ENCODE measurements at regions not wholly inside any gene's neighbourhood (a gene's known extent, or its start where the extent isn't known, plus 50 kb on each side); places are given as distances from the start of the nearest gene placed in this dataset.

DNA sequence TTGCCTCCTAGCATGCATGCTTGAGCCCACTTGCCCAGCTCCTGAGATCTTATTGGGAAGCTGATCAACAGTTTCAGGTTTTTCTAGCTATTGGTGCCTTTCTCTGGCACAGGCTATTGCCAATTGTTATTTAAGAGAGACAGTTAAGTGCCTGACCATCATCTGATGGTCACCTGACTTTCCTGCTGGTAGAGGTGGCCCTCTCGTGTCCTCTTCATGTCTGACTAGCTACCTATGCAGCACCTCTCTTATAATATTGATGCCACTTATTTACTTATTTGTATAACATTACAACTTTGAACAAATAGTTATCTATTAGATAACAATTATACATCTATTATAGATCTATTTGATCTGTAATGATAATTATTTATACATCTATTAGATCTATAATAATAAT, 205.9 kb upstream of the SEMA3D start:
- no peaks in the 10 kb centered on the region for H3K36me3 ChIP-seq (ENCODE audit: insufficient read depth, low read length)
- no peak for ATAC-seq (ENCODE audit: poor library complexity)
- no peaks in the 10 kb centered on the region for H3K27me3 ChIP-seq (ENCODE audit: control insufficient read depth in 1 of 2, insufficient read depth in 2 of 2, low read length in 2 of 2)
- no peak for DNase-seq
- ChIA-PET CTCF (no interaction called here), POLR2A (no interaction called here)
- H3K4me1 ChIP-seq (ENCODE audit: insufficient read depth, low read length): no peaks in the 10 kb centered on the region
- TF ChIP-seq, protein P1, sequence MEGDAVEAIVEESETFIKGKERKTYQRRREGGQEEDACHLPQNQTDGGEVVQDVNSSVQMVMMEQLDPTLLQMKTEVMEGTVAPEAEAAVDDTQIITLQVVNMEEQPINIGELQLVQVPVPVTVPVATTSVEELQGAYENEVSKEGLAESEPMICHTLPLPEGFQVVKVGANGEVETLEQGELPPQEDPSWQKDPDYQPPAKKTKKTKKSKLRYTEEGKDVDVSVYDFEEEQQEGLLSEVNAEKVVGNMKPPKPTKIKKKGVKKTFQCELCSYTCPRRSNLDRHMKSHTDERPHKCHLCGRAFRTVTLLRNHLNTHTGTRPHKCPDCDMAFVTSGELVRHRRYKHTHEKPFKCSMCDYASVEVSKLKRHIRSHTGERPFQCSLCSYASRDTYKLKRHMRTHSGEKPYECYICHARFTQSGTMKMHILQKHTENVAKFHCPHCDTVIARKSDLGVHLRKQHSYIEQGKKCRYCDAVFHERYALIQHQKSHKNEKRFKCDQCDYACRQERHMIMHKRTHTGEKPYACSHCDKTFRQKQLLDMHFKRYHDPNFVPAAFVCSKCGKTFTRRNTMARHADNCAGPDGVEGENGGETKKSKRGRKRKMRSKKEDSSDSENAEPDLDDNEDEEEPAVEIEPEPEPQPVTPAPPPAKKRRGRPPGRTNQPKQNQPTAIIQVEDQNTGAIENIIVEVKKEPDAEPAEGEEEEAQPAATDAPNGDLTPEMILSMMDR (IDR thresholded peaks at IDR 0.05): no peak
- no peak overlapping the region for H3K27ac ChIP-seq (ENCODE audit: low read depth in 1 of 2, low read length in 2 of 2)
- Mint-ChIP-seq H3K36me3 (ENCODE audit: low read depth) (no peaks in the 10 kb centered on the region), H3K4me1 (ENCODE audit: low read depth) (no peaks in the 10 kb centered on the region), H3K4me3 (no peak overlapping the region), H3K27me3 (no peaks in the 10 kb centered on the region), H3K9me3 (no peaks in the 10 kb centered on the region), H3K27ac (no peak overlapping the region)
- intact Hi-C loops (cut with DNase I, micrococcal nuclease): no loop called here
- no peak overlapping the region for H3K4me3 ChIP-seq (ENCODE audit: low read length)
- H3K9me3 ChIP-seq (ENCODE audit: control insufficient read depth in 1 of 2, insufficient read depth in 1 of 2, low read length in 2 of 2): peaks cover 0 to 3% of the 10 kb centered on the region in 2 experiments

GRCh38 chr7:85392326-85392725, 205.5 kb upstream of the SEMA3D start:
- Histone ChIP-seq H3K27ac (ENCODE audit: low read depth in 1 of 2, low read length in 2 of 2) (no peak overlapping the region), H3K4me1 (ENCODE audit: insufficient read depth, low read length) (no peaks in the 10 kb centered on the region), H3K4me3 (ENCODE audit: low read length) (no peak overlapping the region), H3K36me3 (ENCODE audit: insufficient read depth, low read length) (no peaks in the 10 kb centered on the region), H3K9me3 (ENCODE audit: control insufficient read depth in 1 of 2, insufficient read depth in 1 of 2, low read length in 2 of 2) (peaks cover 0 to 3% of the 10 kb centered on the region in 2 experiments), H3K27me3 (ENCODE audit: control insufficient read depth in 1 of 2, insufficient read depth in 2 of 2, low read length in 2 of 2) (no peaks in the 10 kb centered on the region)
- Mint-ChIP-seq H3K36me3 (ENCODE audit: low read depth) (no peaks in the 10 kb centered on the region), H3K27me3 (no peaks in the 10 kb centered on the region), H3K9me3 (no peaks in the 10 kb centered on the region), H3K4me3 (no peak overlapping the region), H3K4me1 (ENCODE audit: low read depth) (no peaks in the 10 kb centered on the region), H3K27ac (no peak overlapping the region)
- TF ChIP-seq, protein P1 (IDR thresholded peaks at IDR 0.05): no peak
- no peak for DNase-seq
- intact Hi-C loops (cut with DNase I, micrococcal nuclease): no loop called here
- no peak for ATAC-seq (ENCODE audit: poor library complexity)
- ChIA-PET POLR2A (no interaction called here), CTCF (no interaction called here)

DNA sequence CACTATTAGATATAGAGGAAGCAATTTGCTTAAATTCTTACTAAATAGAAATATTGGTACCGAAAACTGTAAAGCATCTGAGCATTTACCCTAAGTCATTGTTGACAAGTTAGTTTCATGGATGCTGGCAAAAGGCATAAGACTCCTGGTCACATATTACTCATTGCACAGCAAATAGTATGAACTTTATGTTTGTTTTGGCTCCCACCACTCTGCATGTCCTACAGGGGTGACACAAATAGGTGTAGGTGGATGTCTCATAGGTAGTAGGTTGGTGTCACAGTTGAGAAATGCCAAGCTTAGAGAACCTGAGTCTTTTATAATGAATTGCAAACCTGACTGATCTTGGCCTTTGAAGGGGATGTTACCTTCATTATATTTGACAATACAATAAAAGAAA, 199.6 kb upstream of the SEMA3D start:
- no peak for DNase-seq
- H3K4me3 Mint-ChIP-seq: no peak overlapping the region
- no peaks in the 10 kb centered on the region for H3K27me3 Mint-ChIP-seq
- H3K36me3 Mint-ChIP-seq (ENCODE audit: low read depth): no peaks in the 10 kb centered on the region
- Histone ChIP-seq H3K27me3 (ENCODE audit: control insufficient read depth in 1 of 2, insufficient read depth in 2 of 2, low read length in 2 of 2) (no peaks in the 10 kb centered on the region), H3K27ac (ENCODE audit: low read depth in 1 of 2, low read length in 2 of 2) (no peak overlapping the region), H3K4me3 (ENCODE audit: low read length) (no peak overlapping the region), H3K36me3 (ENCODE audit: insufficient read depth, low read length) (no peaks in the 10 kb centered on the region), H3K4me1 (ENCODE audit: insufficient read depth, low read length) (no peaks in the 10 kb centered on the region), H3K9me3 (ENCODE audit: control insufficient read depth in 1 of 2, insufficient read depth in 1 of 2, low read length in 2 of 2) (no peaks in the 10 kb centered on the region)
- ChIA-PET POLR2A (no interaction called here), CTCF (no interaction called here)
- no peak overlapping the region for H3K27ac Mint-ChIP-seq
- intact Hi-C loops (cut with DNase I, micrococcal nuclease): no loop called here
- TF ChIP-seq, protein P1 (IDR thresholded peaks at IDR 0.05): no peak
- H3K4me1 Mint-ChIP-seq (ENCODE audit: low read depth): no peaks in the 10 kb centered on the region
- no peak for ATAC-seq (ENCODE audit: poor library complexity)
- H3K9me3 Mint-ChIP-seq: no peaks in the 10 kb centered on the region

Data from CD4-positive, alpha-beta T cell (primary cell).